Fibroblast of pulmonary artery (primary cell): ENCODE measurements at regions not wholly inside any gene's neighbourhood (a gene's known extent, or its start where the extent isn't known, plus 50 kb on each side); places are given as distances from the start of the nearest gene placed in this dataset.

Source experiments
- DNase-seq: peaks from one replicate; pipeline ENCODE4 v3.0.0-alpha.2; 2010; ENCODE audit warnings: low read depth
- H3K4me3 ChIP-seq: replicated peaks from 2 replicates; pipeline ENCODE4 v1.5.1; 2011; ENCODE audit warnings: low read depth, mild to moderate bottlenecking, control low read depth, low read length, moderate library complexity
- CTCF ChIP-seq: IDR thresholded peaks from 2 replicates; pipeline ENCODE4 v1.5.1; 2011; ENCODE audit warnings: mild to moderate bottlenecking, control low read depth, low read length, inconsistent platforms; ENCODE audit errors: missing control alignments

DNA sequence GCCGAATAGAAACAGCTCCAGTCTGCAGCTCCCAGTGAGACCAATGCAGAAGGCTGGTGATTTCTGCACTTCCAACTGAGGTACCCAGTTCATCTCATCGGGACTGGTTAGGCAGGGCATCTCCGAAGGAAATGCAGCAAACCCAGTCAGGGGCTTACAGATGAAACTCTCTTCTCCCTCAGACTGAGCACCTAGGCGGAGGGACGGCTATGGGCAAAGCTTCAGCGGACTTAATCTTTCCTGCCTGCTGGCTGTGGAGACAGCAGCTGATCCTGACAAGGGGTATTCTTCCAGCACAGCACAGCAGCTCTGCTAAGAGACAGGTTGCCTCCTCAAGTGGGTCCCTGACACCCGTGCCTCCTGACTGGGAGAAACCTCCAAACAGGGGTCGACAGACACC, 330.9 kb downstream of the DNAH5 start:
- DNase-seq: no peak
- TF ChIP-seq CTCF: no peak
- no peak overlapping the region for H3K4me3 ChIP-seq

DNA sequence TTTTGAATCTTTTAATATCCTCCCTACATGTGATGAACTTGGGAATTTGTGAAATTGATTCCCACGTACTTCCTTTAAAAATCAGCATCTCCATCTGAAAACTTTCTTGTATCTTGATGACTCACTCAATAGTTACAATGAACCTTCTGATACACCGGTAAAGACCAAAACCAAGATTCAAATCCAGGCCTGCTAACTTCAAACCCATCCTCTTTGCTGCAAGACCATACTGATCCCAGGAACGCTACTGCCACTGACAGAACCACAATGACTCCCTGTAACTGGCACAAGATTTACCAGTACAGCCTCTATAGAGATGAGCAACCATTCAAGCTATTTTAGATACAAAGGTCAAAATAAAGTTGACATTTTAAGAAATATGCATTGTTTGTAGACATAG, 332.9 kb downstream of the DNAH5 start:
- TF ChIP-seq CTCF: no peak
- DNase-seq: no peak
- no peak overlapping the region for H3K4me3 ChIP-seq

DNA sequence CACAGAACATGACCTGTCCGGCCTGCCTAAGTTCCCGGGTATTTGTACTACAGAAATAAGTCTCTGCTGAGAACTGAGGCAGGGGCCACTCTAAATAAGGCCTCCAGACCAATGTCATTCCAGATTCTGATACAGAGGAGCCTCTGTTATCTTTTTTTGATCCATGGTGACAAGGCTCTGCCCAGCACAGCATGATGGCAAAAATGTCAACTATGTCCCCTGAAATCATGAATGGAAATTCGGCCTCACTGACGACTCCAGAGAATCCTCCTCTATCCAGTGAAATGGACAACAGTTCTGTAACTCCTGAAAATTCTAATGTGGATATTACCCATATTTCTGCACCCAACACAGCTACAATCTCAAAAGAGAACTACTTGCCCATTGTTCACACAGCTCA, 335.0 kb downstream of the DNAH5 start:
- DNase-seq: no peak
- no peak overlapping the region for H3K4me3 ChIP-seq
- TF ChIP-seq CTCF: no peak

DNA sequence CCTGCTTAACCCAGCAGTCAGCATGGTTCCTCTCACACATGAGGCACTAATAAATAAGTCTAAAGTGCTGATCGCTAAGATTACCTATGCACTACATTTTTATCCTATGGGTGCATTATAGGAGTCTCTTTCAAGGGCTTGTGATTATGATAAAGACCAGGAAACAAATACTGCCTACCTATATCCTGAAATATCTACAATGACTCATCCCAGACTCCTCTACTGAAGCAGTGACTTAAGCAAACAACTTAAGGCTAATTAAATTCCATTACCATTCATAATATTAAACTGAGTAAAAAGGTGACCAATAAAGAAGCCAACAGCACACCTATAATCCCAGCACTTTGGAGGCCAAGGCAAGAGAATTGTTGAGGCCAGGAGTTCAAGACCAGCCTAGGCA, 338.4 kb downstream of the DNAH5 start:
- TF ChIP-seq CTCF: no peak
- H3K4me3 ChIP-seq: no peak overlapping the region
- DNase-seq: no peak

DNA sequence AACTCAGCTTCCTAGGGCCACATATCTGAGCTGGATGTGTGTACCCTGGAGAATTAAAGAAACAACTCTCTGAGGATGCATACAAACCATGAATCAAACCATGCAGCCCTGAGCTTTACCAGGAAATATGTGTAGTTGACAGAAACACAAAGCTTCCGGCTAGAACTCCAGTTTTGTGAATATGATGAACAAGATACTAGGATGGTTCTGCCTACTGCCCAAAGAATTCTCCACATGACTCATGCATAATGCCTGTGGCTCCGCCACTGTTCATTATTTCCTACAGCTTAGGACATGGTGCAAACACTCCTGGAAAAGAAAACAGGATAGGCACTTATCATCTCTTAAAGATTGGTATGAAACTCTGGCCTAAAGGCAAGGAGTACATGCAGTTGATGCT, 343.4 kb downstream of the DNAH5 start:
- no peak for TF ChIP-seq CTCF
- no peak overlapping the region for H3K4me3 ChIP-seq
- DNase-seq: no peak

DNA sequence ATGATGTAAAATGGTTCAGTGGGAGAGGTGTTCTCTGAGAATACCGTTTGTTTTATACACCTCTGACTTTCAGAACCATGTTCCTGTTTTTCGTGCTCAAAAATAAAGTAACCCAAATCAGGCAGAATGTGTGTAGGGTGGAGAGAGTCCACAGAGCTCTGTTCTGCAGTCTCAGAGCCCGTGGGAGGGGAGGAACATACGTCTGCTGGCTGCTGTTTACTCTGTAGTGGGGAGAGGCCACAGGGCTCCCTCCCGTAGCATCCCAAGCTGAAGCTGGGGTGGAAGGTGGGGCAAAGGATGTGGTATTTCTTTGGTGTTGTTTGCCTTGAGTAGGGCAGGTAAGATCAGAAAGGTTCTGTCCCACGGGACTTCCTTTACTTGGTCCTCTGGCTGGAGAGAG, 348.5 kb downstream of the DNAH5 start:
- no peak for TF ChIP-seq CTCF
- no peak for DNase-seq
- H3K4me3 ChIP-seq: no peak overlapping the region

GRCh38 chr5:13591621-13592020, 352.9 kb downstream of the DNAH5 start:
- peak; percentile 35 for DNase-seq
- H3K4me3 ChIP-seq: no peak overlapping the region
- no peak for TF ChIP-seq CTCF
